ENCODE measurements at regions not wholly inside any gene's neighbourhood (a gene's known extent, or its start where the extent isn't known, plus 50 kb on each side); places are given as distances from the start of the nearest gene placed in this dataset.
"Not testable (repeated sequence)": the region's sequence is repeated elsewhere in the genome, so short reads cannot be mapped to it uniquely, and the experiment has no call there.

DNA sequence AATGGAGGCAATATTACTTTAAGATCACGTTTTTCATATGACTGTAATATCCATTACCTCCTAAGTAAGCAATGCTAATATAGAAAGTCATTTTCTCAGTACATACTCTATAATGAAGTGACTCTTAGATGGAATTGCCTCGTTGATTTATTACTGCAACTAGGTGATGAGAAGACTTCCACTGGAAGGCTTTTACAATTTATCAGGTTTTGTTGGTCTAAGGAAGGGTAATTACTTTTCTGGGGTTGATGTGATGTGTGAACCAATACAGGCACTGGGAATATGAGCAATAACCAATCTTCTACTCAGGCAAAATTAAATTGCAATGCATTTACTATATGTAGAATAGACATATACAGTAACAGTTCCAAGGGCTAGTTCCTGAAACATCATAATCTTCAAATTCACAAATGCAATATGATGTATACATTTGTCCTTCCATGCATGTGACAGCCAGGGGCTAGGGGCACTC lies 635.0 kb downstream of the QKI start:
- DNase-seq = no peak

DNA sequence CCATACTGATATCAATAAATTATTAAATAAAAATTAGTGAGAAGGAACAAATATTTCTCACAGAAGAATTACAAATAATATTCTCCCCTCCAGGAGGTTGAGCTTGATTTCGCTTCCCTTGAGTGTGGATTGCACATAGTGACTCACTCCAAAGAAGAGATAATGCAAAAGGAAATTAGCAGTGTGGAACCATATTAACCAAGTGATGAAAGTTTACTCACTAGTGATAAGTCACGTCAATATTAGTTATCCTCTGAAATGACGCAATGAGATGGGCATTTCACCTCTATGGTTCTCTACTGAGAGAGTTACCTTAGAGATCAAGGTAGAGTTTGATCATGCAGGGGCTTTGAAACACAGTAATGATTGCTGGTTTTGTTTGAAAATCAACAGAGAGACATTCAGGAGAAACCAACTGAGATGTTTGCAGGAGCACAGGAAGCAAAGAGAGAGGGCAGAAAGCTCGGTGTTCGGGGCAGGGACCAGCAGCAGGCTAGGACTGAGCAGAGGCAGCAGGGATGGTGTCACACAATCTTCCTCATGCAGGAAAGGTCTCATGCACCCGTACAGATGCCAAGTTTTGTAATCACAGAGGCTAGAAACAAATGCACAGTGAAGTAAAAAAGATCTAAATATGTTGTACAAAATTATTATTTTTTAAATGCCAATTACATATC lies 634.5 kb downstream of the QKI start:
- no peak for DNase-seq

DNA sequence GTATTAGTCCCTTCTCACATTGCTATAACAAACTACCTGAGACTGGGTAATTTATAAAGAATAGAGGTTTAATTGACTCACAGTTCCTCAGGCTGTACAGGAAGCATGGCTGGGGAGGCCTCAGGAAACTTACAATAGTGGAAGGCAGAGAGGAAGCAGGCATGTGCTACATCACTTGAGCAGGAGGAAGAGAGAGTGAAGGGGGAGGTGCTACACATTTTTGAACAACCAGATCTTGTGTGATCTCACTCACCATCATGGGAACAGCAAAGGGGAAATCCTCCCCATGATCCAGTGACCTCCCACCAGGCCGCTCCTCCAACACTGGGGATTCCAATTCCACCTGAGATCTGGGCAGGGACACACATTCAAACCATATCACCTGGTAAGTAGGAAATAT lies 630.6 kb downstream of the QKI start:
- no peak for DNase-seq

DNA sequence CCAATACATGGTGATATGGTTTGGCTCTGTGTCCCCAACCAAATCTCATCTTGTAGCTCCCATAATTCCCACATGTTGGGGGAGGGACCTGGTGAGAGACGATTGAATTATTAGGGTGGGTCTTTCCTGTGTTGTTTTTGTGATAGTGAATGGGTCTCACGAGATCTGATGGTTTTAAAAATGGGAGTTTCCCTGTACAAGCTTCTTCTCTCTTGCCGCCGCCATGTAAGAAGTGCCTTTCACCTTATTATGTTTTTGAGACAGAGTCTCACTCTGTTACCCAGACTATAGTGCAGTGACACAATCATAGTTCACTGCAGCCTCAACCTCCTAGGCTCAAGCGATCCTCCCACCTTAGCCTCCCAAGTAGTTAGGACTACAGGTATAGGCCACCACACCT lies 629.1 kb downstream of the QKI start:
- DNase-seq = not testable (repeated sequence)

DNA sequence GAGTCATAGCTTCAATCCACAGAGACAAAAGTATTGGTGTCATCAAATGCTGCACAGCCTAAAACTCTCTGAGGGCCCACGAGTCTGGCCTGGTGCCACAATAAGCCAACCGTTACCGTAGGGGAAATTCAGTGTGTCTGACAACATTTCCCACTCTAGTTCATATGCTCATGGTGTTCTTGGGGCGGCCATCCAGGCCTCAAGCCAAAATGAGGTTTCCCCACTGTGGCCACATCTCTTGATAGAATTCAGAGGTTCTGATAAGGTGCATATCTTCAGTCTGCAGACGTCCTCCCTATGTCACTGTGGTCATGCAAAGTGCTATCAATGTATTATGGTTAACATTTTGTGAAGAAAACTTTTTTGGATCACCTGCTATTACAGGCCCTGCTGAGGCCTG lies 627.7 kb downstream of the QKI start:
- DNase-seq = peak; percentile 98

DNA sequence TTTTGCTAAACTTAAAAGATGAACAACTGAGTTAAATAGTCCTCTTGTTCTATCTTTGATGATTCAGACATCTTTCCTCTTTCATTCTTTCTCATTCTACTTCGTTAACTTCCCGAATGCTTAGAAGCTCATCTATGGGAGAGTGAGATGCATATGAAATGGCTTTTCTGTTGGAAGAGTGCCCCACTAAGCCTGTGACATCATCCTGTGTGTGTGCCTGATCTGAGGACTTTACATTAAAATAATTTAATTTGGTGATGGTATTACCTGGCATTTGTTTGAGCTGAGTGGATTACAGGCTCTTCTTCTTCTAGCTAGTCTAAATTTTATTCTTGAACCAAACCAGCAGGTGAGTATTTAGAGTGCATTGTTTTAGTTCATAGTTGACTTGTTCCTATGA lies 626.5 kb downstream of the QKI start:
- DNase-seq = no peak

DNA sequence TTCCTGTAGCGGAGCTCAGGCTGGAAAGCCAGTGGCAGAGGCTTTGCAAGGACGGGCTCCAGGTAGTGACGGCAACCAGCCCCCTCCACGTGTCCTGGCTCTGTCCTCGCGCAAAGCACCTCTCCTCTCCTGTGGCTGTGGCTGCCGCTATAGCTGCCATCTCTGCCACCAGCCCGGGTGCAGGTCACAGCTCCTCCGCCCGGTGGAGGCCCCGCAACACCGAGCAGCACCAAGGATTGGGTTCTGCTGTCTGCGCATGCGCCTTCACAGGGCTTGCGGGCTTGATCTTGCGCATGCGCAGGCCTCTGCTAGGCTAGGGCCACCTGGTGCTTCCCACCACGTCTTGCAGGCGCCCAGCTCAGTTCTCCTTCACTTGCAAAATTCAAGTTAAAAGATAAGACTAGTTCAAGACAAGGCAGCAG lies 625.4 kb downstream of the QKI start:
- peak; percentile 75 for DNase-seq

DNA sequence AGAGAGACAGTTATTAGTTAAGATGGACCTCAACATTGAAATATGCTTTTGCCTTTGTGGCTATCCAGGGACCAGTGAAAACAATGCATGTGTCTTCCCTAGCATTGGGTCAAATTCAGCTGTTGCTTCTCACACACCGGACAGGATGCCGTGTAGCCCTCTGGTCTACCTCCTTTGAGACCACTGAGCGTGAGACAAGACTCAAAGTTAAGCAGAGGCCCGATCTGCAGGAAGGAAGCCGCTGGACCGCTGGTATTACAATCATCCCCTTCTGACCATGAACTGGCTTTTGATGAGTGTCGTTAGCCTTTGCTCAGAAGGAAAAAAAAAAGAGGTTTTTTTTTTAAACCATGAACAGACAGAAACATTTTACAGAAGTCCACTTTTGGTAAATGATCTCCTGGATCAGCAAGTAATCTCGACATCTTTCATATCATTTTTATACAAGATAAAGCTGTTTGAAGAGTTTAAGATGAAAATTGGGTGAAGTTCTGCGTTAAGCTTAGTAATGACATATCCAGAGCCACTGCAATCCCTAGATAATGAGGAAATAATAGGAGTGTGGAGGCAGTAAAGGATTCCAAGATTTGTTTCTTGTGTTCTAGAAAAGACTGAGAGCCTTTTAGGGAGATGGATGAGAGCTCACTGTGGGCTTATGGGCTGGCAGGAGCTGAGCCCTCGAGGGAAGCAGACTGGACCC lies 622.8 kb downstream of the QKI start:
- DNase-seq = peak; percentile 47

DNA sequence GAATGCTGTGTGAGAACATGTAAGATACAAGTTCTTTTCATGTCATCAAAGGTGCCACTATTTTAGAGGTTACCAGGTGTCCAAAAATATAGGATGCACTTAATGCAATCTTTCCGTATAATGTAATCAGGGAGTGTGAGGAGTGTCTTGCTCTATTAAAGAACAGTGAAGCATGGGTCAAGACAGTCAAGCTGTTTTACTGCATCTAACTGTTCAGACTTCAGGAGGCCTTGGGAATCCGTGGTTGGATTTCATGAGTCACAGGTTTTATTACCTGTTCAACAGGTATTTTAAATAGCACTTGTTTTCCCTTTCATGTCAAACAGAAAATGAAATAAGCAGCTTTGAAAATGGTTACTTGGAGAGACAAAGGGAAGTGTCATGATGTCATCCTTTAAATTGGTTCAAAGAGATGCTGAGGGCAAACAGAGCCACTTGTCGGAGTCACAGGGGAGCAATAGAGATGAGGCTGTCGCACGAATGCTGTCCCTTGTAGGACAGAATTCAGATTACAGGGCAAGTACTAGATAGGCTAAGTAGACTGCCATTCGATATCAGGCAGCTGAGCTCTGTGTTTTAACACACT lies 621.5 kb downstream of the QKI start:
- no peak for DNase-seq

DNA sequence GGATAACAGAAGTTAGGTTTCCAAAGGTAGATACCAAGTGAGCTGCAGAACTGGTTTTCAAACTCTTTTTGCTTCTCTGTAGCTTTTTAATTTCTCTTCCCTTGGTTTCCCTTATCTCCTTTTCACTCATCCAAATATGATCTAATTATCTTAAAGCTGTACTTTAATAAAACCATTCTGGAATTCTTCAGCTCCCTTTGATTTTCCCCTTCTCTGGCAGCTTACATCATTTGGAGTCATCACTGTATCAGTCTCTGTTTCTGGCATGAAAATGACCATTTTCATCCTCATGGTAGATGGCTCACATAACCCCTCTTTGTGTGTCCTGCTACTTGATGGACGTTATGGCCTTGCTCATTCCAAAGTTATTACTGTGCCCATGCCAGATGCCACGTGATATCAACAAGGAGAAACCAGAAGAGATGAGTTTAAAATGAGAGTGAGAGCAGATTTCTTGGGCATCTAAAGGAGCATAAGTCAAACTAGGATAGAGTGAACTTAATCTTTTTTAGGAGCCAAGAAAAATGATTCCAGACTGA lies 620.2 kb downstream of the QKI start:
- DNase-seq = no peak

DNA sequence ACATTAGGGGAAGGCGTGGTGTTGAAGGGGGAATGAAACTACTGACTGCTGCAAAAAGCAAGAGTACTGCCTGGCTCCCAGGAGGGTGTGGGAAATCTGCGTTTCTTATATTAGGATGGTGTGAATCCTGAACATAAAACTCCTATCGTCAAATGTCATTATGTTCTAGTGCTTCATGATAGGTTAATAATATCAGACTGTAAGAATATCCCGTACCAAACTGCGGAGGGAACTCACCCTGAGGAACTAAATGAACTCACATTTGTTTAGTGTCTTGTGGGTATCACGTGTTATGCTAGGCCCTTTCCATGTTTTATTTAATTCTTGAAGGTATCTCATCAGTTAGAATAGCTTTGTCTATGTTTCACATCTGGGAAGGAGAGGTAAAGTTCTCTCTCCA lies 610.7 kb downstream of the QKI start:
- DNase-seq = no peak

DNA sequence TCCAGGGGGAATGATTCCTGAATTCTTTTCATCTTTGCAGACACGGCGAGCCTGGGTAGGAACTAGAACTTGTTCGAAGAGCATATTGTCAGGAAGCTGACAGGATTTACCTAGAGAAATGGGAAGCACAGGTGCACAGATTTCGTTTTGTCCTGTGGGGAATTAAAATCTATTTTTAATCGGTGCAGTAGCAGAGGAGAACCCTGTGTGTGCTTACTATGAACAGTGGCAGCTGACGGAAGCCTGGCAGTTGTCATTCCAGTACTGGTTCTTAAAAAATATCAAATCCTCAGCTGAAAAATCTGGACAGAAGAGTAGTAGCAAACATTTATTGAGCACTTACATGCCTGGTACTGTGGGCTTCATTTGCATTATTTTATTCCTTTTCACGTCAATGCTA lies 609.0 kb downstream of the QKI start:
- no peak for DNase-seq

DNA sequence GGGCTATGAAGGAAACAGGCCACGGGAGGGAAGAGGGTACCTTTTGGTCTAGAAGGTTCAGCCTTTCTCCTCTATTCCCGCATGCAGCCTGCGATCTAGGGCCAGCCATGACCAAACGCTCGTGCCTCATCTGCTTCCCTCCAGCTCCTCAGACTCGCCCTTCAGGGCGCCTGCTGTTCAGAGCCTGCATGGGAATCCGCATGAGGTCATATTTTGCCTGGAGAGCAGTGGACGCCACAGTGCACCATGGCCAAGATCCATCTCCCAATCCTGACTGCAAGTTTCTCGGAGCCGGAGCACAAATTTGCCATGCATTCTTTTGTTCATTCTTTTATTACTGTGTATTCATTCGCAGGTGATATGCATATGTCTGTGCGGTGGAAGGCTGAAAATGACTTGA lies 608.1 kb downstream of the QKI start:
- DNase-seq = no peak

DNA sequence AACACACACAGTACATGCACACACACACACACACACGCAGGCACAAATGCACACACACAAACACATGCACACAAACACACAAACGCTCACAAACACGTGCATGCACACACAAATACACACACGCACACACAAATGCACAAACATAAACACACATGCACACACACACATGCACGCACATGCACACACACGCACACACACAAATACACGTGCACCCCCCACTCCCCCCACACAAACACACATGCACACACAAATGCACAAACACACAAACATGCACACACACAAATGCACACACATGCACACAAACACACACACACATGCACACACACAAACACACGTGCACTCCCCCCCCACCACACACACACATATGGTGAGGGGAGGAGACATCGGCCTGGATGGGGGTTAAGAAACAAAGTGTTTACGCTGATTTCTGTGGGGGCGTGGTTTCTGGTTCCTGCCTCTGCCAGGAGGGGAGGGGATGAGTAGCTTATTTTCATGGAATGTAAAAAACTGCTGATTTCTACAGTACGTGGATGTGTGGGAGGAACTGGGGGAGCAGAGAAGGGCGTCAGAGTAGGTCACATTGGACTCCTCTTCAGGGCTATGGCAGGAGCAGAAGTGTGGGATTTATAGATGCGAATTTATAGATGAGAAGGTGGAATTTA lies 607.2 kb downstream of the QKI start:
- no peak for DNase-seq

DNA sequence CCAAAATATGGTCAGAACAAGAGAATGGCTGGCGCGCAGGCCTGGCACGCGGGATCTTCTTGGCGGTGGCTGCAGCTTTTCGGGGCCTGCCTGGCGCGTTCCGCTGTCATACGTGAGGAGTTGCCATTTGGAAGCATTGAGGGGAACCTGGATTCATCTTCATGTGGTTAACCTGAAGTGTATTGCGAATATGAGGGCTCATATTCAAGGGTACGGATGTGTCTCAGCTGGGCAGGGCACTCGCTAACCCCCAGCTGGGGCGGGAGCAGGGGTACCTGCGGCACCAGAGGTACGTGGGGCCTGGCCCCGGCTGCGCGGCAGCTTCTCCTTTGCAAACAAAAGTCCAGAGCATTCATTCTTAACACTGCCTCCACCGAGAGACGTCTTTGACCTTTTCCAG lies 605.6 kb downstream of the QKI start:
- DNase-seq = no peak

DNA sequence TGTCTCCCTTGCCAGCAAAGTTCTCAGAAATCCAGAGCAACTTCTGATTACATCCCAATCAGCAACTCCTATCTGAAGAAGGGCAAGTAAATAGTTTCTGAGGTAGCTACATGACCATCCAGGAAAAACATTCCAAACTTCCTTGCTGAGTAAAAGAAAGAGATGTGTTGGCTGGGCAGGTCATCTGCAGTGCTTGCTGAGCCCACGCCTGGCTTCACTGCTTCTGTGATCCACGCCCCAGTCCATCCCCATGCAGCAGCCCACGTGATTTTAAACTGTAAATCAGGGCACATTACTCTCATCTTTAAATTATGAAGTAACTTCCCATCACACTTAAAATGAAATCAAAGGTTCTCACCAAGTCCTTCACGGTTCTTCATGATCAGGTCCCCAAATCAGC lies 603.6 kb downstream of the QKI start:
- DNase-seq = no peak

DNA sequence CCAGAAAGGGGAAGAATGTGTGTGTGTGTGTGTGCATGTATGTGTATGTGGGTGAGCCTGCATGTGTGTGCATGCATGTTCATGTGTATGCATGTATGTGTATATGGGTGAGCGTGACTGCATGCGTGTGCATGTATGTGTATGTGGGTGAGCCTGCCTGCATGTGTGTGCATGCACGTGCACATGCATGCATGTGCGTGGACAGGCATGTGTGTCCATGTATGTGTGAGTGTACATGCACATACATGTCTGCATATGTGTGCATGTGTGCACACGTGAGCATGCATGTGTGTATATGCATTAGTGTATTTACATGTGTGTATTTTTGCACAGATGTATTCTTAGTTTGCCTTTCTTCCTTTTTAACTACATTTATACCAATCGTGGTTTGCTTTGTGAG lies 601.5 kb downstream of the QKI start:
- no peak for DNase-seq

DNA sequence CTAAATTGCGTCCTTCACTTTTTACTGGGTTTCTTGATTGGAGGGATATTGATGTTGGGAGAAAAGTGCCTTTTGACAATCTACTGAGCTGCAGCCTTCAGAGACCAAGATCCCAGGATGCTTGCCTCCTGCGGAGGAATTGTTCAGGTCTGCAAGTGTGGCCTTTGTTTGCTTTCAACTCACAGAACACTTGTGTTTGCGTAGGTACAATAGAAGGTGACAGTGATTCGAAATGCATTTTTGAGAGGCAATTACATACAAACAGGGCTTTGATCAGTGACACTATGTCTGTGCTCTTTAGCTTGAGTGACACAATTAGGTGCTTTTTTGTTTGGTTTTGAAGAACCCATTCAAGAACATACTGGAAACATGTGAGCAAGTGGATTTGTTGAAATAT lies 600.6 kb downstream of the QKI start:
- no peak for DNase-seq

DNA sequence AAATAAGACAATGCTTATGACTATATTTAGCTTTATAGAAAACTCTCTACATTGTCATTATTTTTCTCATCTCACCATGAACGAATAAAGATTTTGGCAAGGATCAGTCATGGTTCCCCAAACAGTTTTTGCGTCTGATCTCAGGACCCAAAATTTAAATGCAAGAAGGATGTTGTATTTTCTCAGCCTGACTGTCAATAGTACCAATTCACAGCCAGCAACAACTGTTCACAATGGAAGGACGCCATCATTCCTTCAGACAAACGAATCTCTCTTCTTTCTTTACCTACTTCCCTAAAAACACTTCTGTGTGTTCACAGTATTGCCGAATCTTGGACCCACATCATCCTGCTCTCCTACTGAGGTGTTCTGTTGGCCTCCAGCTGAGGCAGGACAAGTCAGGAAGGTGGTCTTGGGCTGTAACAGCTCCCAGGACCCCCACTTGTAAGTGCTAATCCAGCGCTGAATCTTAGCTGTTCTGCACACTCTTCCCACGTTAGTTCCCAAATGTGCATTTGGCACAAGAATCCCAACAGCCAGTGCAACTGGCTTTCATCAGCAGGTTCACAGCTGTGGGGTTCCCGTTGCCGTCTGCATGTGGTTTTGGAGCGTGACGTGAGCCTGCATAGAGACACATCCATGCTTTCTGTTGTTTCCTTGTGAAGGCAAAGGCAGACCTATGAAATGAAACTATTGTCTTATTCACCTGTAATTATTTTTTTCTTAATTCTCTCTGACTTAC lies 600.0 kb downstream of the QKI start:
- no peak for DNase-seq

DNA sequence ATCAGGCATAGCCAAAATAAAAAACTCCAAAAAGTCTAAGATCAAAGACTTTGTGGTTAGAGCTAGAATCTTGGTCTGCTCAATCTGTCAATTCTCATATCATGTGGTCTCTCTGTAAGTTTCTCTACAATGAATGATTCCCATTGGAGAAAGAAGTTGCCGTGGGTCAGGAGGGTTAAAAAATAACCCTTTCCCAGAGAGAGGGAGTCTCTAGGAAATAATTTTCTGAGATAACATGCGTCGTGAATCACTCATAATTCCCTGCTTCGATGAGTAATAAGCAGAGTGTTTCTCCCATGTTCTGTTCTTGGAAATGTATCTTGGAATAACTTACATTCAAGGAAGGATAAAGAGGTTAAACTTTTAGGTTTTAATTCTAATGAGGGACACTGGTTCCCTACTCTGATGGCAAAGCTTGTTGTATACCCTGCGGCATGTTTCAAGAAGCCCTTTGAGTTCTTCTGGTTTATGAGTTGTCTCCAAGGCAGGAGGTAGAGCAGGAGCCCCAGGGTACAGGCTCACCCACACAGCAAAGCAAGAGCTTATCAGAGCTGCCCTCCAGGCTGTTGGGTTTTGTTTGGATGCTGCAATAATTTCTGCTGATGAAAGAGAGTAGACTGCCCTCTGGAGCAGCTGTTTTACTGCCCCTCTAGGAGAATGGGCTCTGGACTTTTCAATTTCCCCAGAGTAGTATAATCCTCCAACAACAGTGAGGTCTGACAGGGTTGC lies 599.1 kb downstream of the QKI start:
- no peak for DNase-seq

DNA sequence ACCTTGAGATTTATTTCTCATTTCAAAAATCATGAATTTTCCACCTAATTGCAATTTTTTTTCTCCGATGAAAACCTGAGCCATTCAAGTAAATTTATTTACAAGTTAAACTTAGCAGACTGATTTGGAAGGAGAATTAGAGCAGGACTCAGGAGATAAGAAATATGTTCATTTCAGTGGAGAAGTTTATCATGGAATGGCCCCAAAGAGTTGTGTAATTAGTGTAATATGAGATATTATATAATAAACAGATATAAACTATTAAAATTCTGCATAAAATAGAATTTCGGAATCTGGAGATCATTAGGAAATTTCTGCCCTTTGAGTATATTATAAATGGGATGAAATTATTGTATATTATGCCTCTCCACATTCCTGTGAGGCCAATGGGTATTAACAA lies 596.8 kb downstream of the QKI start:
- DNase-seq = no peak

DNA sequence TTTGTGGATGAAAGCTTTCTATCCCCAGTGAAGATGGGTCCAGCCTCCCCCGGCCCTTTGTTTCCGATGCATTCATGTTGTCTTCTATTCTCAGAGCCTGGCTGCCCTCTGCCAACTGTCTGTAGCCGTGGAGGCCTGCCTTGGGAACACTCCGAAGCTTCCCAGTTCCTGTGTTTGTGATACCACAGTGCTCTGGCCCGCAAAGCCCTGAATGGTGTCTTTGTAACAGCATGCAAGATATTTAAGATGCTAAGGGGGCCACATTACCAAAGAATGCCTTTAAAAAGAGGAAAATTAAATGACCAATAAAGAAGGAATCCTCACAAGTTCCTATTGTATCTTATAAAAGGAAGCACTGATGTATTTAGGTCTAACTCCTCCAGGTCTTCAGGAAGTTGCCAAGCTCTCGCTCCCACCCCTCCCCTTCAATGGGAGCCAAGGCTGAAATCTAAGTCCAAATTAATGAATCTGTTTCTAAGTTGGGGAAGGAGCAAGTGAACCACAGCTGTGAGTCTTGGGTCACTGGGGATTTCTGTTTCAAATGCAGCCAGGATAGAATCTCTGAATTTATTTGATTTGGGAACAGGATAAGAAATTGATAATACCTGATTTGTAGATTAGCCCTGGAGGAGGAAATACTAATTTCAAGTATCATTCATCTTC lies 596.1 kb downstream of the QKI start:
- no peak for DNase-seq

All from hematopoietic multipotent progenitor cell treated with erythropoietin and hydrocortisone succinate and interleukin-3 and kit ligand, for 6 days (in vitro differentiated cells).